ENCODE measurements at regions not wholly inside any gene's neighbourhood (a gene's known extent, or its start where the extent isn't known, plus 50 kb on each side); places are given as distances from the start of the nearest gene placed in this dataset.

- TF ChIP-seq USF2 (IDR thresholded peaks at IDR 0.05; ENCODE audit: borderline replicate concordance, low read depth, low read length) (no peak), NRF1 (conservative IDR thresholded peaks at IDR 0.05; ENCODE audit: low read depth, low read length) (no peak), CTCF (IDR thresholded peaks at IDR 0.05 in 2 of 3, conservative IDR thresholded peaks at IDR 0.05 in 1 of 3; ENCODE audit: control insufficient read depth in 2 of 3, extremely low read depth in 1 of 3, insufficient read depth in 1 of 3, low read depth in 3 of 3, low read length in 3 of 3) (no peak), EP300 (IDR thresholded peaks at IDR 0.05; ENCODE audit: borderline replicate concordance in 1 of 2, control insufficient read depth in 1 of 2, low read depth in 2 of 2, low read length in 2 of 2) (no peak), ZNF384 (IDR thresholded peaks at IDR 0.05; ENCODE audit: borderline replicate concordance, low read depth, low read length) (no peak), POU2F2 (IDR thresholded peaks at IDR 0.05; ENCODE audit: borderline replicate concordance, low read depth, low read length) (no peak), EZH2 (IDR thresholded peaks at IDR 0.05; ENCODE audit: borderline replicate concordance, control insufficient read depth, low read depth, low read length) (no peak), RCOR1 (conservative IDR thresholded peaks at IDR 0.05; ENCODE audit: low read depth, low read length) (no peak), FOXK2 (IDR thresholded peaks at IDR 0.05) (no peak), POLR2AphosphoS5 (IDR thresholded peaks at IDR 0.05; ENCODE audit: low read length) (no peak), YY1 (IDR thresholded peaks at IDR 0.05; ENCODE audit: low read depth, low read length) (no peak)
These were observed 146.8 kb upstream of the FRMD4B start for GRCh38 chr3:69532547-69533224.
